Mucosa of descending colon (tissue), 3 donors: ENCODE measurements at regions not wholly inside any gene's neighbourhood (a gene's known extent, or its start where the extent isn't known, plus 50 kb on each side); places are given as distances from the start of the nearest gene placed in this dataset.
"Not testable (repeated sequence)": the region's sequence is repeated elsewhere in the genome, so short reads cannot be mapped to it uniquely, and the experiment has no call there.

Source experiments
- ATAC-seq: fragments of 200-7000 bp; cut with Tn5 transposase; one replicate; pipeline ENCODE4 v1.9.1; 2020; ENCODE audit warnings: mild to moderate bottlenecking, moderate library complexity
- DNase-seq, 3 donors: peaks; one replicate each; pipeline ENCODE4 v3.0.0-alpha.2; 2020
- H3K36me3 ChIP-seq: fragments of 200-600 bp; one replicate; pipeline ENCODE4 v1.8.0; 2021; ENCODE audit warnings: low read depth, mild to moderate bottlenecking
- H3K4me1 ChIP-seq: fragments of 200-600 bp; one replicate; pipeline ENCODE4 v1.8.0; 2021; ENCODE audit warnings: low read depth, mild to moderate bottlenecking
- H3K4me3 ChIP-seq: fragments of 200-600 bp; one replicate; pipeline ENCODE4 v1.8.0; 2021; ENCODE audit warnings: mild to moderate bottlenecking
- H3K9me3 ChIP-seq: fragments of 200-600 bp; one replicate; pipeline ENCODE4 v1.8.0; 2021; ENCODE audit warnings: mild to moderate bottlenecking
- intact Hi-C, 2 donors: fragments of 100-400 bp; cut with DNase I in 1 of 2; cut with micrococcal nuclease in 1 of 2; formaldehyde crosslinking; loops; one replicate each; pipeline versions ENCODE4 v1.11.0 to v1.11.1; 2022; cut with DNase I, micrococcal nuclease
- TF ChIP-seq, protein P1 (sequence below): fragments of 200-600 bp; IDR thresholded peaks from one replicate; pipeline ENCODE4 v1.8.0; 2022; ENCODE audit warnings: antibody characterized with exemption, mild to moderate bottlenecking
- donor health status: DM: no; HTN: no; CAD: no; lungs with moderate emphysema.
- donor health status: DM: no; HTN: no; CAD: no.
- donor health status: DM: no; HTN: yes; CAD: no.

DNA sequence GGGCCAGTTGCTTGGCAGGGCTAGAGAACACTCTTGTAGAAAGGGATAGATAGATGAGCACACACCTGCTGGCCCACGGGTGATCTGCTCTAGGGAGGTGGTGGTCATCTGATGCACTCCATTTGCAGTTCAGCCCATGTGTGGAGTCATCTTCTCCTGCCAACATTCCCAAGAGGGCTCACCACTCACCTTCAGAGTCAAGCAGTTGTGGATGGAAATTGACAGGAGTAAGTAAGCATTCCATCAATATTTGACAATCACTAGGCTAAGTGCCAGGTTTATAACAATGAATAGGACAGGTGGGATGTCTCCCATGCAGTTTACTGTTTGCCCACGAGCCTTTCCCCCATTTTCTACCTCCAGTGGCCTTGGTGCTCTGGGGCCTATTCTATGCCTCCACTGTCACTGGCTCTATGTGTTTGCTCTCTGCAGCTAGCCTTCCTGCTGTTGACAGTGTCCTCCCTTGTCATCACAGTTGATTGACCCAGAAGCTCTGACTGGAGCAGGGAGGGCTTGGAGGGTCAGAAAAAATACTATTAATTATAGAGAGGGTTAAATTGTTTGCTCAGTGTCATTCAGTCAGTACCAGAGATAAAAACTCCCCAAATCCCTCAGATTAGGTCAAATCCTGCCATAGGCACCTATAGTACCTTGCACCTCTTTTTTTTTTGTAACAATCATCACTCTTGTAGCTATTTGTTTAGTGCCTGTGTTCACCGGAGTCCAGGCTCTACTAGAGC, 134.6 kb upstream of the PZP start:
- Histone ChIP-seq H3K36me3 (no peaks in the 10 kb centered on the region), H3K4me3 (no peak overlapping the region), H3K4me1 (no peaks in the 10 kb centered on the region), H3K9me3 (no peaks in the 10 kb centered on the region)
- ATAC-seq (no peak), DNase-seq (no peak)
- TF ChIP-seq, protein P1, sequence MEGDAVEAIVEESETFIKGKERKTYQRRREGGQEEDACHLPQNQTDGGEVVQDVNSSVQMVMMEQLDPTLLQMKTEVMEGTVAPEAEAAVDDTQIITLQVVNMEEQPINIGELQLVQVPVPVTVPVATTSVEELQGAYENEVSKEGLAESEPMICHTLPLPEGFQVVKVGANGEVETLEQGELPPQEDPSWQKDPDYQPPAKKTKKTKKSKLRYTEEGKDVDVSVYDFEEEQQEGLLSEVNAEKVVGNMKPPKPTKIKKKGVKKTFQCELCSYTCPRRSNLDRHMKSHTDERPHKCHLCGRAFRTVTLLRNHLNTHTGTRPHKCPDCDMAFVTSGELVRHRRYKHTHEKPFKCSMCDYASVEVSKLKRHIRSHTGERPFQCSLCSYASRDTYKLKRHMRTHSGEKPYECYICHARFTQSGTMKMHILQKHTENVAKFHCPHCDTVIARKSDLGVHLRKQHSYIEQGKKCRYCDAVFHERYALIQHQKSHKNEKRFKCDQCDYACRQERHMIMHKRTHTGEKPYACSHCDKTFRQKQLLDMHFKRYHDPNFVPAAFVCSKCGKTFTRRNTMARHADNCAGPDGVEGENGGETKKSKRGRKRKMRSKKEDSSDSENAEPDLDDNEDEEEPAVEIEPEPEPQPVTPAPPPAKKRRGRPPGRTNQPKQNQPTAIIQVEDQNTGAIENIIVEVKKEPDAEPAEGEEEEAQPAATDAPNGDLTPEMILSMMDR = no peak
- intact Hi-C loops = no loop called here

- TF ChIP-seq, protein P1 = no peak
- no peaks in the 10 kb centered on the region for H3K36me3 ChIP-seq
- ATAC-seq (peak; percentile 23), DNase-seq (no peak)
- H3K9me3 ChIP-seq = peaks cover 4% of the 10 kb centered on the region
- no peak overlapping the region for H3K4me3 ChIP-seq
- intact Hi-C loops = no loop called here
- H3K4me1 ChIP-seq = no peaks in the 10 kb centered on the region
Observed at GRCh38 chr12:9341260-9341585, 133.0 kb upstream of the PZP start.

DNA sequence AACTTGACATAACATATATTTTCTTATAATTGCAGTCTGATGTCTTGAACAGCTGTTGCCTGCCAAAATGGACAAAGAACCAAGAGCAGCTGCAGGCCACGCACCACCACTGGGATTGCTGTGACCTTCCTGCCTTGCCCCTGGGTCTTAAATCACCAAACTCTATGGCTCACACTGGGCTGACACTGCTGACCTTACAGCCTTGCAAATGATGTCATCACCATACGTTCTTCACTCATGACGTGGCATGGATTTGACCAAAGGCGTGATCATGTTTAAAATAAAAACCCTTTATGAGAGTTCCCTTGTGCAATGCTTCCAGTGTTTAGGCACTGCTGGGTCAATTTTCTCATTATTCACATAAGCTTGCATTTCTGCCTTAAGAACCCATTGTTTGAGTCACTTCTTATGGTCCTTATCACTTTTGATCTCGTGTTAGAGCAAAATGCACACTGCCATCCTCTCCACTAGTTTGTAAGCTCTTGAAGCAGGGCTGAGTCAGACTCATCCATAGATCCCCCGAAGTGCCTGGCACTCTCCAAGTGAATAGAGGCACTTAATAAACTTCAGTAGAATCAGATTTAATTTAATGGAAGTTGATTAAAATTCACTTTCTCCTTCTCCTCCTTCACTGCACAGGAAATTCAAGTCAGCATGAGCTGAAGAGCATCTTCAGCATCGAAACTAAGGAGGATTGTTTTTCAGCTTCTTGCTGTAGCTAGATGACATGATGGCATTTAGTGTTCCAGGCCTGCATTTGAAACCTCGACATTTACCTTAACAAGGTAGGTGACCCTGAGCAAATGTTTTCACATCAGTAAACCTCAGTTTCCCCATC, 132.4 kb upstream of the PZP start:
- H3K36me3 ChIP-seq = no peaks in the 10 kb centered on the region
- ATAC-seq (no peak), DNase-seq (no peak)
- H3K9me3 ChIP-seq = peaks cover 6% of the 10 kb centered on the region
- H3K4me1 ChIP-seq = no peaks in the 10 kb centered on the region
- H3K4me3 ChIP-seq = no peak overlapping the region
- intact Hi-C loops = no loop called here
- TF ChIP-seq, protein P1 = no peak

GRCh38 chr12:9337656-9338055, 129.5 kb upstream of the PZP start:
- Histone ChIP-seq H3K4me3 (no peak overlapping the region), H3K4me1 (no peaks in the 10 kb centered on the region), H3K36me3 (no peaks in the 10 kb centered on the region), H3K9me3 (peaks cover 6% of the 10 kb centered on the region)
- intact Hi-C loops = no loop called here
- TF ChIP-seq, protein P1 = no peak
- DNase-seq (no peak), ATAC-seq (no peak)

DNA sequence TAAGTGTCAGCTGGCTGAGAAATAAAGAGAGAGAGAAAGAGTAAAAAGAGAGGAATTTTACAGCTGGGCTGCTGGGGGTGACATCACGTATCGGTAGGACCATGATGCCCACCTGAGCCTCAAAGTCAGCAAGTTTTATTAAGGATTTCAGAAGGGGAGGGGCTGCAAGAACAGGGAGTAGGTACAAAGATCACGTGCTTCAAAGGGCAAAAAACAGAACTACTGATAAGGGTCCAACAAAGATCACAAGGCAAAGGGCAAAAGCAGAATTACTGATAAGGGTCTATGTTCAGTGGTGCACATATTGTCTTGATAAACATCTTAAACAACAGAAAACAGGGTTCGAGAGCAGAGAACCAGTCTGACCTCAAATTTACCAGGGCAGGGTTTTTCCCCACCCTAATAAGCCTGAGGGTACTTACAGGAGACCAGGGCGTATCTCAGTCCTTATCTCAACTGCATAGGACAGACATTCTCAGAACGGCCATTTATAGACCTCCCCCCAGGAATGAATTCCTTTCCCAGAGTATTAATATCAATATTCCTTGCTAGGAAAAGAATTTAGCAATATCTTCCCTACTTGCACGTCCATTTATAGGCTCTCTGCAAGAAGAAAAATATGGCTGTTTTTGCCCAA, 128.3 kb upstream of the PZP start:
- ATAC-seq, DNase-seq, H3K4me1 ChIP-seq, intact Hi-C loops, H3K9me3 ChIP-seq, H3K36me3 ChIP-seq, H3K4me3 ChIP-seq: not testable (repeated sequence)

- DNase-seq (no peak), ATAC-seq (no peak)
- no peak overlapping the region for H3K4me3 ChIP-seq
- peaks cover 6% of the 10 kb centered on the region for H3K9me3 ChIP-seq
- TF ChIP-seq, protein P1 = no peak
- intact Hi-C loops = no loop called here
- H3K4me1 ChIP-seq = no peaks in the 10 kb centered on the region
- H3K36me3 ChIP-seq = no peaks in the 10 kb centered on the region
Observed at GRCh38 chr12:9335867-9336266, 127.7 kb upstream of the PZP start.
